Mesodermal cell (in vitro differentiated cells): ENCODE measurements at regions not wholly inside any gene's neighbourhood (a gene's known extent, or its start where the extent isn't known, plus 50 kb on each side); places are given as distances from the start of the nearest gene placed in this dataset.

Experiments
- H3K27ac ChIP-seq: 2 replicates; pipeline ENCODE4 v1.7.0; 2013; ENCODE audit warnings: mild to moderate bottlenecking, low read depth, low read length, moderate library complexity; ENCODE audit not compliant: severe bottlenecking
- H3K36me3 ChIP-seq: 2 replicates; pipeline ENCODE4 v1.7.1; 2013; ENCODE audit warnings: mild to moderate bottlenecking, low read length, moderate library complexity; ENCODE audit not compliant: control insufficient read depth, insufficient read depth
- H3K4me1 ChIP-seq: one replicate; pipeline ENCODE4 v1.7.1; 2013; ENCODE audit warnings: mild to moderate bottlenecking, low read length; ENCODE audit not compliant: insufficient read depth, control insufficient read depth, poor library complexity, severe bottlenecking
- H3K4me3 ChIP-seq: 2 replicates; pipeline ENCODE4 v1.7.0; 2013; ENCODE audit warnings: low read length, control low read depth, mild to moderate bottlenecking; ENCODE audit not compliant: insufficient read depth, poor library complexity, severe bottlenecking; ENCODE audit errors: extremely low read depth
- H3K9me3 ChIP-seq: 2 replicates; pipeline ENCODE4 v1.7.1; 2013; ENCODE audit warnings: mild to moderate bottlenecking, low read length, moderate library complexity; ENCODE audit not compliant: control insufficient read depth
- WGBS, 2 experiments: methylation state at CpG; one replicate each; pipeline ENCODE4 v1.1.5; 2013; ENCODE audit warnings: missing lambda C conversion rate in 2 of 2; ENCODE audit not compliant: insufficient coverage in 2 of 2; 5-methylcytosine and 5-hydroxymethylcytosine counted together

GRCh38 chr12:92464911-92465310 lies 237.9 kb upstream of the PLEKHG7 start:
- WGBS, 2 experiments, result 71 to 90% methylated on average over 1 of the region's 3 CpGs
- Histone ChIP-seq H3K27ac (no peak overlapping the region), H3K9me3 (no peaks in the 10 kb centered on the region), H3K4me1 (peaks cover 25% of the 10 kb centered on the region), H3K4me3 (no peak overlapping the region), H3K36me3 (no peaks in the 10 kb centered on the region)

GRCh38 chr12:92463171-92463570 lies 239.6 kb upstream of the PLEKHG7 start:
- Histone ChIP-seq H3K4me1 (peaks cover 19% of the 10 kb centered on the region), H3K27ac (no peak overlapping the region), H3K9me3 (no peaks in the 10 kb centered on the region), H3K4me3 (no peak overlapping the region), H3K36me3 (no peaks in the 10 kb centered on the region)
- 80 to 100% methylated on average over 1 of the region's 2 CpGs for WGBS, 2 experiments

GRCh38 chr12:92462527-92462926 lies 240.3 kb upstream of the PLEKHG7 start:
- no CpG with 5 or more reads among the region's 1 CpG for WGBS, 2 experiments
- H3K4me3 ChIP-seq, result no peak overlapping the region
- no peak overlapping the region for H3K27ac ChIP-seq
- H3K4me1 ChIP-seq, result peaks cover 13% of the 10 kb centered on the region
- H3K36me3 ChIP-seq, result no peaks in the 10 kb centered on the region
- H3K9me3 ChIP-seq, result no peaks in the 10 kb centered on the region

GRCh38 chr12:92462049-92462448 lies 240.7 kb upstream of the PLEKHG7 start:
- Histone ChIP-seq H3K36me3 (no peaks in the 10 kb centered on the region), H3K9me3 (no peaks in the 10 kb centered on the region), H3K27ac (no peak overlapping the region), H3K4me1 (peaks cover 8% of the 10 kb centered on the region), H3K4me3 (no peak overlapping the region)
- WGBS, 2 experiments, result 100% methylated on average over 2 of the region's 3 CpGs

GRCh38 chr12:92459850-92460249 lies 242.9 kb upstream of the PLEKHG7 start:
- Histone ChIP-seq H3K36me3 (no peaks in the 10 kb centered on the region), H3K4me1 (peaks cover 2% of the 10 kb centered on the region), H3K27ac (no peak overlapping the region), H3K9me3 (no peaks in the 10 kb centered on the region), H3K4me3 (no peak overlapping the region)

GRCh38 chr12:92458996-92459395 lies 243.8 kb upstream of the PLEKHG7 start:
- WGBS, 2 experiments, result 79% methylated on average over 2 of the region's 4 CpGs; no CpG with 5 or more reads in 1 of the 2 experiments

GRCh38 chr12:92457458-92458180 lies 245.2 kb upstream of the PLEKHG7 start:
- Histone ChIP-seq H3K4me3 (no peak overlapping the region), H3K36me3 (no peaks in the 10 kb centered on the region), H3K4me1 (peaks cover 2% of the 10 kb centered on the region), H3K9me3 (no peaks in the 10 kb centered on the region), H3K27ac (no peak overlapping the region)
- 90% methylated on average over 2 of the region's 4 CpGs; no CpG with 5 or more reads in 1 of the 2 experiments for WGBS, 2 experiments

More at GRCh38 chr12:92458996-92459395, 243.8 kb upstream of the PLEKHG7 start:
- Histone ChIP-seq H3K27ac (no peak overlapping the region), H3K4me3 (no peak overlapping the region), H3K4me1 (peaks cover 2% of the 10 kb centered on the region), H3K9me3 (no peaks in the 10 kb centered on the region), H3K36me3 (no peaks in the 10 kb centered on the region)

- H3K4me1 ChIP-seq, result no peaks in the 10 kb centered on the region
- H3K36me3 ChIP-seq, result no peaks in the 10 kb centered on the region
- no peak overlapping the region for H3K27ac ChIP-seq
- H3K4me3 ChIP-seq, result no peak overlapping the region
- H3K9me3 ChIP-seq, result no peaks in the 10 kb centered on the region
These were observed 250.0 kb upstream of the PLEKHG7 start for GRCh38 chr12:92452763-92453162.

- no peaks in the 10 kb centered on the region for H3K36me3 ChIP-seq
- no CpG with 5 or more reads among the region's 1 CpG for WGBS, 2 experiments
- no peak overlapping the region for H3K27ac ChIP-seq
- no peak overlapping the region for H3K4me3 ChIP-seq
- no peaks in the 10 kb centered on the region for H3K4me1 ChIP-seq
- H3K9me3 ChIP-seq, result no peaks in the 10 kb centered on the region
These were observed 256.7 kb upstream of the PLEKHG7 start for GRCh38 chr12:92446083-92446460.

- WGBS, 2 experiments, result 80 to 85% methylated on average over 10 of the region's 10 CpGs
- H3K36me3 ChIP-seq, result no peaks in the 10 kb centered on the region
- no peak overlapping the region for H3K27ac ChIP-seq
- no peaks in the 10 kb centered on the region for H3K9me3 ChIP-seq
- H3K4me3 ChIP-seq, result no peak overlapping the region
- no peaks in the 10 kb centered on the region for H3K4me1 ChIP-seq
These were observed 257.3 kb upstream of the PLEKHG7 start for GRCh38 chr12:92445253-92446082.

GRCh38 chr12:92444763-92445162 lies 258.0 kb upstream of the PLEKHG7 start:
- WGBS, 2 experiments, result 95 to 97% methylated on average over 9 of the region's 9 CpGs
- Histone ChIP-seq H3K9me3 (no peaks in the 10 kb centered on the region), H3K27ac (no peak overlapping the region), H3K36me3 (no peaks in the 10 kb centered on the region), H3K4me3 (no peak overlapping the region), H3K4me1 (no peaks in the 10 kb centered on the region)
